PC-9 (cell line): ENCODE measurements at regions not wholly inside any gene's neighbourhood (a gene's known extent, or its start where the extent isn't known, plus 50 kb on each side); places are given as distances from the start of the nearest gene placed in this dataset.

Experiments used
- BruUV-seq: library from RNA; stranded (reverse); fragments of 400-500 nt; replicated peaks from 2 replicates; lab custom pipeline; 2021; lab: Mats Ljungman, UMichigan
- CTCF ChIA-PET: fragments of 300-600 bp; sonication (Branson Sonifier 250); formaldehyde crosslinking; loops from one replicate; lab custom pipeline; 2022; ENCODE audit warnings: antibody characterized with exemption; lab: Charles Lee
- POLR2A ChIA-PET: fragments of 300-600 bp; sonication (Branson Sonifier 250); formaldehyde crosslinking; loops from one replicate; lab custom pipeline; 2022; ENCODE audit warnings: antibody characterized with exemption; ENCODE audit not compliant: unreplicated experiment; lab: Charles Lee
- DNase-seq, 2 experiments: peaks; one replicate each; pipeline versions ENCODE4 v3.0.0 to v3.0.0-alpha.2; 2015 to 2022; ENCODE audit warnings: mixed read lengths in 1 of 2
- H2AFZ ChIP-seq: fragments of 200-600 bp; sonication (generic); 2 replicates; pipeline ENCODE4 v1.8.1; 2017; ENCODE audit warnings: antibody characterized with exemption
- H3F3A ChIP-seq: fragments of 200-600 bp; sonication (generic); 2 replicates; pipeline ENCODE4 v1.8.1; 2017; ENCODE audit warnings: antibody characterized with exemption, mild to moderate bottlenecking, low read depth; ENCODE audit not compliant: insufficient read depth
- H3K27ac ChIP-seq: fragments of 200-600 bp; sonication (generic); 2 replicates; pipeline ENCODE4 v1.6.1; 2016; ENCODE audit warnings: mixed run types
- H3K27me3 ChIP-seq: fragments of 200-600 bp; sonication (generic); 2 replicates; pipeline ENCODE4 v1.6.1; 2016; ENCODE audit warnings: low read depth, mixed run types; ENCODE audit not compliant: insufficient read depth
- H3K36me3 ChIP-seq: fragments of 200-600 bp; sonication (generic); 2 replicates; pipeline ENCODE4 v1.6.1; 2016; ENCODE audit warnings: low read depth, mixed run types
- H3K4me1 ChIP-seq: fragments of 200-600 bp; sonication (generic); replicated peaks from 2 replicates; pipeline ENCODE4 v1.6.1; 2016; ENCODE audit warnings: mixed run types; ENCODE audit not compliant: insufficient read depth
- H3K4me2 ChIP-seq: fragments of 200-600 bp; sonication (generic); 2 replicates; pipeline ENCODE4 v1.6.1; 2017; ENCODE audit warnings: mixed run types
- H3K4me3 ChIP-seq: fragments of 200-600 bp; sonication (generic); 2 replicates; pipeline ENCODE4 v1.6.1; 2016; ENCODE audit warnings: mixed run types
- H3K79me2 ChIP-seq: fragments of 200-600 bp; sonication (generic); 2 replicates; pipeline ENCODE4 v1.6.1; 2017; ENCODE audit warnings: low read depth, mixed run types
- H3K9me2 ChIP-seq: fragments of 200-600 bp; sonication (generic); 2 replicates; pipeline ENCODE4 v1.8.1; 2017; ENCODE audit warnings: mild to moderate bottlenecking; ENCODE audit not compliant: insufficient read depth
- H3K9me3 ChIP-seq: fragments of 200-600 bp; sonication (generic); 2 replicates; pipeline ENCODE4 v1.8.1; 2016; ENCODE audit warnings: low read depth; ENCODE audit not compliant: insufficient read depth
- H4K20me1 ChIP-seq: fragments of 200-600 bp; sonication (generic); 2 replicates; pipeline ENCODE4 v1.8.1; 2017; ENCODE audit not compliant: insufficient read depth
- EZH2 ChIP-seq: fragments of 200-600 bp; sonication (generic); IDR thresholded peaks from 2 replicates; pipeline ENCODE4 v1.8.0; 2017; ENCODE audit warnings: antibody characterized with exemption, low read depth
- intact Hi-C: fragments of 100-400 bp; cut with micrococcal nuclease; formaldehyde crosslinking; loops from one replicate; pipeline ENCODE4 v1.10.0; 2022; ENCODE audit not compliant: unreplicated experiment
- TF ChIP-seq, protein P1 (sequence below): fragments of 200-600 bp; sonication (generic); conservative IDR thresholded peaks from 2 replicates; pipeline ENCODE4 v1.6.1; 2017; ENCODE audit warnings: mixed run types, antibody characterized with exemption, mild to moderate bottlenecking, moderate library complexity

DNA sequence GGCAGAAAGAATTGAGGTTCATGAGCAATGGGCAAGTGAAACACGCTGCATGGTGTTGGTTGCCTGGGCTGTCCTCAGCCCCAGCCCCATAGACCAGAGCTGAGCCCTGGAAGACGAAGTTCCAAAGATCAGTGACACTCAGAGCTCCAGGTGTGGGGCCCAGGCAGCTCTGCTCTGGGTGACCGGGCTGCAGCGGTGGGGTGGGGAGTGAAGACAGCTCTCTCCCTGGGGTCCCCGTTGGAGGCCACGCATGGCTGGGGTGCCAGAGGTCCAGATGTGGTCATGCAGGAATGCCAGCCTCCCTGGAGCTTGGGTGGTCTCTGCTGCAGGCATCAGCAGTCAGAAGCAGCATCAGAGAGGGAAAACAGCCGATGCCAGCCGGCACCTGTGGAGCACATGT is 165.0 kb upstream of the ERCC6L2 start:
- POLR2A ChIA-PET: no interaction called here

DNA sequence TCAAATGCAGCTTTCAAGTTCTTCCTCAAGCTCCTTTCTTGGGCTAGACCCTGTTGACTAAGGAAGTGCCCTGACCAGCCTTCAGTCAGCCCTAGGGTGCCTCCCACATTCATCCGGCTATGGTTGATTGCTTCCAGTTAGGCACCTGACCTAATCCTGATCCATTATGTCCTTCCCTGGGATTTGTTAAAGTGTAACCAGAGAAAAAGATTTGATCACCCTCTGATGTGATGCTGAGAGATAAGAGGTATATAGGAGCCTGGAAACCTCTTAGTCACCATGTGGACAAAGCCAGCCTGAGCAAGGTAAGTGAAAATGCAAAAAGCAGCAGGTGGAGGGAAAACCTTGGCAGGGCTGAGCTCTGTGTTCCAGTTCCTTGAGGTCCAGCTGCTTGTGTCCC is 178.8 kb upstream of the ERCC6L2 start:
- H3K79me2 ChIP-seq: no peaks in the 10 kb centered on the region
- peaks cover 56% of the 10 kb centered on the region for H3K27me3 ChIP-seq
- no TSS peak for BruUV-seq
- H3K4me2 ChIP-seq: no peak overlapping the region
- H2AFZ ChIP-seq: no peak overlapping the region
- H3K27ac ChIP-seq: no peak overlapping the region
- no peak for TF ChIP-seq EZH2
- TF ChIP-seq, protein P1, sequence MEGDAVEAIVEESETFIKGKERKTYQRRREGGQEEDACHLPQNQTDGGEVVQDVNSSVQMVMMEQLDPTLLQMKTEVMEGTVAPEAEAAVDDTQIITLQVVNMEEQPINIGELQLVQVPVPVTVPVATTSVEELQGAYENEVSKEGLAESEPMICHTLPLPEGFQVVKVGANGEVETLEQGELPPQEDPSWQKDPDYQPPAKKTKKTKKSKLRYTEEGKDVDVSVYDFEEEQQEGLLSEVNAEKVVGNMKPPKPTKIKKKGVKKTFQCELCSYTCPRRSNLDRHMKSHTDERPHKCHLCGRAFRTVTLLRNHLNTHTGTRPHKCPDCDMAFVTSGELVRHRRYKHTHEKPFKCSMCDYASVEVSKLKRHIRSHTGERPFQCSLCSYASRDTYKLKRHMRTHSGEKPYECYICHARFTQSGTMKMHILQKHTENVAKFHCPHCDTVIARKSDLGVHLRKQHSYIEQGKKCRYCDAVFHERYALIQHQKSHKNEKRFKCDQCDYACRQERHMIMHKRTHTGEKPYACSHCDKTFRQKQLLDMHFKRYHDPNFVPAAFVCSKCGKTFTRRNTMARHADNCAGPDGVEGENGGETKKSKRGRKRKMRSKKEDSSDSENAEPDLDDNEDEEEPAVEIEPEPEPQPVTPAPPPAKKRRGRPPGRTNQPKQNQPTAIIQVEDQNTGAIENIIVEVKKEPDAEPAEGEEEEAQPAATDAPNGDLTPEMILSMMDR: no peak
- H3K4me1 ChIP-seq: no peaks in the 10 kb centered on the region
- no peaks in the 10 kb centered on the region for H3K9me2 ChIP-seq
- no peak for DNase-seq
- ChIA-PET CTCF (no interaction called here), POLR2A (no interaction called here)
- H3F3A ChIP-seq: no peaks in the 10 kb centered on the region
- no peaks in the 10 kb centered on the region for H3K36me3 ChIP-seq
- no peak overlapping the region for H3K4me3 ChIP-seq
- H3K9me3 ChIP-seq: no peaks in the 10 kb centered on the region
- H4K20me1 ChIP-seq: no peaks in the 10 kb centered on the region
- intact Hi-C loops: no loop called here

More for the DNA sequence above, 165.0 kb upstream of the ERCC6L2 start:
- Histone ChIP-seq H3K9me2 (no peaks in the 10 kb centered on the region), H3K36me3 (no peaks in the 10 kb centered on the region), H3K4me1 (no peaks in the 10 kb centered on the region), H3K79me2 (no peaks in the 10 kb centered on the region), H3F3A (no peaks in the 10 kb centered on the region), H3K27ac (no peak overlapping the region), H3K9me3 (no peaks in the 10 kb centered on the region), H4K20me1 (no peaks in the 10 kb centered on the region), H2AFZ (no peak overlapping the region), H3K27me3 (peaks cover 67% of the 10 kb centered on the region), H3K4me2 (no peak overlapping the region), H3K4me3 (no peak overlapping the region)
- CTCF ChIA-PET: no interaction called here
- no peak for DNase-seq
- BruUV-seq: no TSS peak
- no peak for TF ChIP-seq EZH2
- TF ChIP-seq, protein P1: no peak
- intact Hi-C loops: no loop called here

DNA sequence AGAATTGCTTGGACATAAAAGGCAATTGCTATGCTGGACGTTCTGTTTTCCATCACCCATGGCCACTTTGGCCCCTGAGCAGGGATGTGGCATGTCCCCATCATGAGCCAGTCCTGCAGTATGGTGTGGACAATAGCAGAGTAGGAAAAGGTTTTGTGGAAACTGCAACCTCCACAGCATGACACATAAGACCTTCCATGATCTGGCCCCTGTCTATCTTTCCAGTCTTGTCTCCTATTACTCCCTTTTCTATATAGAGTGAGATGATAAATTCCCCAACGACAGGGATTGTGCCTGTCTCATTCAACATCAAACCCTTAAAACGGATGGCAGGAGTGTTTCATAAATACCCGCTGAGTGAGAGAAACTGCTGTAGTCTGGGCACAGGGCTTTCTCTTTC is 174.7 kb upstream of the PTCH1 start:
- no peaks in the 10 kb centered on the region for H3K4me1 ChIP-seq
- H3K79me2 ChIP-seq: no peaks in the 10 kb centered on the region
- H4K20me1 ChIP-seq: no peaks in the 10 kb centered on the region
- no peak overlapping the region for H3K27ac ChIP-seq
- DNase-seq: no peak
- no peak overlapping the region for H3K4me2 ChIP-seq
- H3K9me3 ChIP-seq: no peaks in the 10 kb centered on the region
- ChIA-PET POLR2A (no interaction called here), CTCF (no interaction called here)
- no peak for TF ChIP-seq EZH2
- TF ChIP-seq, protein P1: no peak
- H3K27me3 ChIP-seq: peaks cover 77% of the 10 kb centered on the region
- H2AFZ ChIP-seq: no peak overlapping the region
- H3F3A ChIP-seq: no peaks in the 10 kb centered on the region
- no TSS peak for BruUV-seq
- intact Hi-C loops: no loop called here
- H3K4me3 ChIP-seq: no peak overlapping the region
- no peaks in the 10 kb centered on the region for H3K36me3 ChIP-seq
- H3K9me2 ChIP-seq: no peaks in the 10 kb centered on the region
